ENCODE measurements at regions not wholly inside any gene's neighbourhood (a gene's known extent, or its start where the extent isn't known, plus 50 kb on each side); places are given as distances from the start of the nearest gene placed in this dataset.

GRCh38 chr13:103908274-103908673, 842.1 kb upstream of the SLC10A2 start:
- no peak overlapping the region for H3K9ac ChIP-seq (ENCODE audit: insufficient read depth, low read length)
- H3K4me3 ChIP-seq (replicated peaks in 1 of 4; ENCODE audit: control extremely low read depth in 1 of 4, insufficient read depth in 1 of 4, low read depth in 3 of 4, low read length in 4 of 4), result no peak overlapping the region
- H3K27ac ChIP-seq (ENCODE audit: insufficient read depth, low read length), result no peak overlapping the region
- no peaks in the 10 kb centered on the region for H3K79me2 ChIP-seq (ENCODE audit: control insufficient read depth, insufficient read depth, low read length)
- H3K36me3 ChIP-seq (ENCODE audit: control insufficient read depth, insufficient read depth, low read length), result no peaks in the 10 kb centered on the region
- no peak overlapping the region for H3K4me2 ChIP-seq (ENCODE audit: extremely low read depth, insufficient read depth, low read length)
- no peaks in the 10 kb centered on the region for H3K9me3 ChIP-seq (ENCODE audit: control insufficient read depth, insufficient read depth, low read depth, low read length)
- H2AFZ ChIP-seq (ENCODE audit: low read length), result no peak overlapping the region
- H3K27me3 ChIP-seq (ENCODE audit: control insufficient read depth, insufficient read depth, low read length), result no peaks in the 10 kb centered on the region
- H3K4me1 ChIP-seq (ENCODE audit: control insufficient read depth, extremely low read depth, insufficient read depth, low read length), result no peaks in the 10 kb centered on the region
- no peak for DNase-seq (ENCODE audit: low read depth in 2 of 2)
- H4K20me1 ChIP-seq (ENCODE audit: control insufficient read depth, extremely low read depth, insufficient read depth, low read length), result no peaks in the 10 kb centered on the region
- TF ChIP-seq, protein P1, sequence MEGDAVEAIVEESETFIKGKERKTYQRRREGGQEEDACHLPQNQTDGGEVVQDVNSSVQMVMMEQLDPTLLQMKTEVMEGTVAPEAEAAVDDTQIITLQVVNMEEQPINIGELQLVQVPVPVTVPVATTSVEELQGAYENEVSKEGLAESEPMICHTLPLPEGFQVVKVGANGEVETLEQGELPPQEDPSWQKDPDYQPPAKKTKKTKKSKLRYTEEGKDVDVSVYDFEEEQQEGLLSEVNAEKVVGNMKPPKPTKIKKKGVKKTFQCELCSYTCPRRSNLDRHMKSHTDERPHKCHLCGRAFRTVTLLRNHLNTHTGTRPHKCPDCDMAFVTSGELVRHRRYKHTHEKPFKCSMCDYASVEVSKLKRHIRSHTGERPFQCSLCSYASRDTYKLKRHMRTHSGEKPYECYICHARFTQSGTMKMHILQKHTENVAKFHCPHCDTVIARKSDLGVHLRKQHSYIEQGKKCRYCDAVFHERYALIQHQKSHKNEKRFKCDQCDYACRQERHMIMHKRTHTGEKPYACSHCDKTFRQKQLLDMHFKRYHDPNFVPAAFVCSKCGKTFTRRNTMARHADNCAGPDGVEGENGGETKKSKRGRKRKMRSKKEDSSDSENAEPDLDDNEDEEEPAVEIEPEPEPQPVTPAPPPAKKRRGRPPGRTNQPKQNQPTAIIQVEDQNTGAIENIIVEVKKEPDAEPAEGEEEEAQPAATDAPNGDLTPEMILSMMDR (conservative IDR thresholded peaks at IDR 0.05 in 1 of 2, IDR thresholded peaks at IDR 0.05 in 1 of 2; ENCODE audit: low read depth in 1 of 2, low read length in 2 of 2), result no peak
- TF ChIP-seq EZH2 (IDR thresholded peaks at IDR 0.05; ENCODE audit: low read length, missing control alignments), result no peak

- DNase-seq (ENCODE audit: low read depth in 2 of 2), result no peak
- Histone ChIP-seq H3K9me3 (ENCODE audit: control insufficient read depth, insufficient read depth, low read depth, low read length) (no peaks in the 10 kb centered on the region), H3K27ac (ENCODE audit: insufficient read depth, low read length) (no peak overlapping the region), H3K4me3 (replicated peaks in 1 of 4; ENCODE audit: control extremely low read depth in 1 of 4, insufficient read depth in 1 of 4, low read depth in 3 of 4, low read length in 4 of 4) (no peak overlapping the region), H3K36me3 (ENCODE audit: control insufficient read depth, insufficient read depth, low read length) (no peaks in the 10 kb centered on the region), H3K4me1 (ENCODE audit: control insufficient read depth, extremely low read depth, insufficient read depth, low read length) (no peaks in the 10 kb centered on the region), H2AFZ (ENCODE audit: low read length) (no peak overlapping the region), H4K20me1 (ENCODE audit: control insufficient read depth, extremely low read depth, insufficient read depth, low read length) (no peaks in the 10 kb centered on the region), H3K4me2 (ENCODE audit: extremely low read depth, insufficient read depth, low read length) (no peak overlapping the region), H3K9ac (ENCODE audit: insufficient read depth, low read length) (no peak overlapping the region), H3K27me3 (ENCODE audit: control insufficient read depth, insufficient read depth, low read length) (no peaks in the 10 kb centered on the region), H3K79me2 (ENCODE audit: control insufficient read depth, insufficient read depth, low read length) (no peaks in the 10 kb centered on the region)
- TF ChIP-seq, protein P1 (conservative IDR thresholded peaks at IDR 0.05 in 1 of 2, IDR thresholded peaks at IDR 0.05 in 1 of 2; ENCODE audit: low read depth in 1 of 2, low read length in 2 of 2), result no peak
- no peak for TF ChIP-seq EZH2 (IDR thresholded peaks at IDR 0.05; ENCODE audit: low read length, missing control alignments)
Measured at GRCh38 chr13:103903790-103904189, 837.6 kb upstream of the SLC10A2 start.

GRCh38 chr13:103898481-103898880, 832.3 kb upstream of the SLC10A2 start:
- Histone ChIP-seq H3K27me3 (ENCODE audit: control insufficient read depth, insufficient read depth, low read length) (no peaks in the 10 kb centered on the region), H3K4me2 (ENCODE audit: extremely low read depth, insufficient read depth, low read length) (no peak overlapping the region), H3K4me1 (ENCODE audit: control insufficient read depth, extremely low read depth, insufficient read depth, low read length) (no peaks in the 10 kb centered on the region), H2AFZ (ENCODE audit: low read length) (no peak overlapping the region), H3K4me3 (replicated peaks in 1 of 4; ENCODE audit: control extremely low read depth in 1 of 4, insufficient read depth in 1 of 4, low read depth in 3 of 4, low read length in 4 of 4) (no peak overlapping the region), H3K9ac (ENCODE audit: insufficient read depth, low read length) (no peak overlapping the region), H3K36me3 (ENCODE audit: control insufficient read depth, insufficient read depth, low read length) (no peaks in the 10 kb centered on the region), H3K9me3 (ENCODE audit: control insufficient read depth, insufficient read depth, low read depth, low read length) (no peaks in the 10 kb centered on the region), H3K79me2 (ENCODE audit: control insufficient read depth, insufficient read depth, low read length) (no peaks in the 10 kb centered on the region), H3K27ac (ENCODE audit: insufficient read depth, low read length) (no peak overlapping the region), H4K20me1 (ENCODE audit: control insufficient read depth, extremely low read depth, insufficient read depth, low read length) (no peaks in the 10 kb centered on the region)
- TF ChIP-seq, protein P1 (conservative IDR thresholded peaks at IDR 0.05 in 1 of 2, IDR thresholded peaks at IDR 0.05 in 1 of 2; ENCODE audit: low read depth in 1 of 2, low read length in 2 of 2), result no peak
- no peak for TF ChIP-seq EZH2 (IDR thresholded peaks at IDR 0.05; ENCODE audit: low read length, missing control alignments)
- DNase-seq (ENCODE audit: low read depth in 2 of 2), result no peak
